Hepatic stellate cell (primary cell): ENCODE measurements at regions not wholly inside any gene's neighbourhood (a gene's known extent, or its start where the extent isn't known, plus 50 kb on each side); places are given as distances from the start of the nearest gene placed in this dataset.

Experiments
- DNase-seq: peaks from one replicate; pipeline ENCODE4 v3.0.0; 2011; ENCODE audit warnings: low spot score

DNA sequence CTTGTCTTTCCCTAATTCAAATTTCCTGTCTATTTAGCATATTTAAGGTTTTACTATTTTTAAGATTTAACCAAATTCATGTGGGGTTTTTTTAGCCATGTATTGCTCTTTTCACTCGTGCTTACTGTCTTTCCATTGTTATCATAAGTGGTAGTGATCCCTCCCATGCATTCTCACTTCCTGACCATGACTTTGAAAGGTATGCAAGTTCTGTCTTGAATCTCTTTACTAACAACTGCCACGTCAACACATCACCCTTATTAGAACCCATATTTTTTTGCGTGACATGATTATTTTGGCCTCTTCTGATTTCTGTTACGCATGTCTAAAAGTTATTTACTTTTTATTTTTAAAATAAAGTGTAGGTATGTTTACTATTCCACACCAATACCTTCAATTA lies 94.7 kb upstream of the CDH6 start:
- no peak for DNase-seq

DNA sequence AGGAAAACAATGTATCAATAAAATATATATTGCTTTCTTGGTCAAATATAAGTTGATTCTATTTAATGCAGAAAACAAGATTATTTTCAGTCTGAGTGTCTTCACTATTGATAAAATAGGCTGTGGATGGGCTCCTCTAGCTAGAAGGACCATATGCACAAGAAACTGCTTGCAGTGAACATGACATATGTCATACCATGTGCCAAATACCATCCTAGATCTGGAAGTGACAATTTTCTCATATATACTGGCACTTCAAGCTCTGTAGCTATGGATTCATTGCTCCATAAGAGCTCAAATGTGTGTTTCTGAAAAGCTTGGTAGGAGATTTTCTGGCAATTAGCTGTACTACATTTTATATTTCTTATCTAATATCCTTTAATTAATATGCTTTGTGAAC lies 95.6 kb upstream of the CDH6 start:
- DNase-seq = no peak

DNA sequence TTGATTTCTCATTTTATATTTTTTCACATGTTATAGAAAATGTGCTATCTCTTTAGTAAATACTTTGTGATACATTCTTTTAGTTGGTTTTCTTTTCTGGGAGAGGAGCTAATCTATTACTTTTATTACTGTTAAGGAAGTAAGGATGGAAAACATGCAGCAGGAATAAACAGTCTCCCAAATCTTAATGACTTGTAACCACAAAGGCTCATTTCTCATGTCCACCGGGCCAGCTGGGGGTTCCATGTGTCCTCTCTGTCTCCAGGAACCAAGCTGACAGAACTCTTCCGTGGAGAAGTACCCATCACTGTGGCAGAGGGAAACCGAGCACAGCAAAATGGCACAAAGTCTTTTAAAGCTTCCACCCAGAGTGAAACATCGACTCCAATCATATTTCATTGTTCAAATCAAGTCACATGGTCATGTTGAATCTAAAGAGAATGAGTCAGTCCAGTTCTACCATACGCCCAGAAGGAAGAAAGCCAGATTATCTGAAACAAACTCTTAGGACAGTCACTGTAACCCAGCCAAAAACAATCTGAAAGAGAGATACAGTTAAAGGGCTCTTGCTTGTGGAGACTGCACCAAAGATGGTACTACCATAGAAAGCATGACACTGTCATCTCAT lies 97.1 kb upstream of the CDH6 start:
- DNase-seq = peak; percentile 53

DNA sequence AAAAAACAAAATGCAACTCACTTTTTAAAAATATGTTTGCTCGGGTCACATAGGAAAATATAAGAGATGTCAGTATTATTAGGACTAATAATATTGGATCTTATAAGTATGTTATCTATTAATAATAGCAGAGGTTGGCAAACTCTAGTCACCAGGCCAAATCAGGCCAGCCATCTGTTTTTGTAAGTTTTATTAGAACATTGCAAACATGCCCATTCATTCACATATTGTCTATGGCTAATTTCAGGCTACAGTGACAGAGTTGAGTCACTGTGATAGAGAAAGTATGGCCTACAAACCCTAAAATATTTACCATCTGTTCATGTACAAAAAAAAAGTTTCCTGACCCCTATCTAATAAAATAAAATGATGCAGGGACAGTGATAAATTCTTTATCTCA lies 97.7 kb upstream of the CDH6 start:
- no peak for DNase-seq

DNA sequence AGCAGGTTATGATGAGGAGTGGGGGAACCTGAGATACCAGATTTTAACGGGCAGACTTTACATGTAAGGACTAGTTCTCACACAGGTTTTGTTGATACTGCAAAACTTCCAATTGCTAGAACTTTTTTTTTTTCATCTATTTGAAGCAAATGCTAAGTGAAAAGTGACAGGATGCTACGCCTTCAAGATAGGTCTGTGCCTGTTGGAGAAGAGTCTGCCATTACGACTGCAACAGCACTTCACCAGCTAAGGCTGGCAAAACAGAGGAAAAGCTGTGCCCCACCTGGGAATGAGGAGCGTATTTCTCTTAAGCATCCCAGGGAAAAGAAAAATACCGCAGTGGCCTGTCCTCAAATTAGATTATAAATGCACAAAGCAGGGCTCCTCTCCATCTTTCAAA lies 102.0 kb upstream of the CDH6 start:
- no peak for DNase-seq

DNA sequence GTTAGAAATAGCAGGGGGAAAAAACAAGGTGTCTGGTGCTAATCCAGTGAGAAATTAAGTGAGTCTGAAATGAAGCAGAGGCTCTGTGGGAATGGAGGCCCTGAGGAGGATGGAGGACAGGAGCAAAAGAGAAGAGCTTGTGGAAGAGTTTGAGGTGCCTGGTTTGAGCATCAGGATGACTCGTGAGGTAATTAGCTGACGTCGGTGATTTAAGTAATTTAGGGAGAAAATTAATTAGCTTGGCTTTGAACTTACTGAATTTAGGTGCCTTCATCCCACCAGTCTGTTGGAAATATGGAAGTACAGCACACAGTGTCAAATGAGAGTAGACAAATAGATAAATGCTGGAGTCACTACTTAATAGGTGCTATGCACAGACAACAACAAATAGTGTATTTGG lies 103.0 kb upstream of the CDH6 start:
- DNase-seq = no peak

DNA sequence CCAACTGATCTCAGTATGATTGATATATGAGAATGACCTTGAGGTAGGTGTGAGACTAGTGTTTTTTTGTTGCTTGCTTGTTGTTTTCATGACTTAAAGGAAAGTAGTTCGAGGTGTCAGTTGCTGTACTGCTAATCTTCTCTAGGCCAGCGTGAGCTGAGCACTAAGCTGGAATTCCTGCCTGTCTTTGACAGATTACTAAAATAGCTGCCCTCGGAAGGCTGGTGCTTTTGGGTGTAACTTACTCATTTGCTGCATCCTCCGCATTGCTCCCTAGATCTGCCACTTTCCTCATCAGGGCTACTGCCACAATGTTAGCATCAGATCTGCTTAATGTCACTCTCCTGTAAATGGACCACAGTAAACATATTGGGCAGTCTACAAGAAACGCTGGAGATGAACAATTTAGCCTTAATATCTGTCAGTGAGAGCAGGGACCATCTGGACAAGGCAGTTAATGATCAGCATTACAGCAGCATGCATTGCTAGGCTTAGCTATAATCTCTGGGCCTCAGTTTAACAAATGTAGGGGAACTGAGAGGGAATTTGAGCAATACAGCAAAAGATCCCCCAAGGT lies 106.6 kb upstream of the CDH6 start:
- DNase-seq = no peak

DNA sequence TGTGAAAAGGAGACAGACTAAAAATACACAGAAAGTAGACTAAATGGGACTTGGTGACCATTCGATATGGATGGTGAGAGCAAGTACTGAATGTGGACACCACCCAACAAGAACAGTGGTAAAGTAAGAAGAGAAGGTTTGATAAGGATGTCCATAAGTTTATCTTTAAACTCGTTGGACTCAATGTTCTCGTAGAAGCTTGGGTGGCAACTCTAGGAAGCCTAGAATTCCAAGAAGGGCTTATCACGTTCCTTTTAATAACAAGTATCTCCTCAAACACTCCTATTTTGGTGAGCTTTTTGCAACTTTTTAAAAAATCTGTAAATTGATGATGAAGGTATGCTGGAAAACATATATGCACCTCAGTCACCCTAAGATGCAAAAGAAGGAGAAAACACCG lies 108.6 kb upstream of the CDH6 start:
- no peak for DNase-seq

DNA sequence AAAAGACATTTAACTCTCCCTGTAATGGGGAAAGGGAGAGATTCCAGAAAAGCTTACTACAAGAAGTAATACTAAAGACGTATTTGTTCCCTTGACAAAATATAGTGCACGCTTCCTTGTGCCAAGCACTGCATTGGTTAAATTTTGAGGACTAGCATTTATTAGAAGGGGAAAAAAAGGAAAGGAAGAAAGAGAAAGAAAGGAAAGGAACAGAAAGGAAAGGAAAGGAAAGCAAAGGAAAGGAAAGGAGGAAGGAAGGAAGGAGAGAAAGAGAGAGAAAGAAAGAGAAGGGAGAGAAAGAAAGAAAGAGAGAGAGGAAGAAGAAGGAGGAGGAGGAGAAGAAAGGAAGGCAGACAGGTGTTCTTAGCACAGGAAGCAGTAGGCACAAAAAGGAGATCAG lies 110.1 kb upstream of the CDH6 start:
- DNase-seq = no peak

DNA sequence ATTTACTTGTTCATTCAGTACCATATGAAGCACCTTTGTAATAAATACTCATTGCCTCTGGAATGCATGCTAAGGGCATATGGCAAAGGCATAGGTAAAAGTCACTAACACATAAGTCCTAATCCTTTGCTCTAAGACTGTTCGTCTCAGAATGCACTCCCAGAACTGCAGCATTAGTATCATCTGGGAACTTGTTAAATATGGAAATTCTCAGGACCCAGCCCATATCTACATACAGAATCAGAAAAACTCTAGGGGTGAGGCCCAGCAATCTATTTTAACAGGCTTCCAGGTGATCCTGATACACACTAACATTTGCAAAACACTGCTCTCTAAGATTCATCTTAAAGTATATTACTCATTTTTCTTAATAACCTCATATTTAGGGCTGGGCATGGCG lies 113.8 kb upstream of the CDH6 start:
- no peak for DNase-seq

DNA sequence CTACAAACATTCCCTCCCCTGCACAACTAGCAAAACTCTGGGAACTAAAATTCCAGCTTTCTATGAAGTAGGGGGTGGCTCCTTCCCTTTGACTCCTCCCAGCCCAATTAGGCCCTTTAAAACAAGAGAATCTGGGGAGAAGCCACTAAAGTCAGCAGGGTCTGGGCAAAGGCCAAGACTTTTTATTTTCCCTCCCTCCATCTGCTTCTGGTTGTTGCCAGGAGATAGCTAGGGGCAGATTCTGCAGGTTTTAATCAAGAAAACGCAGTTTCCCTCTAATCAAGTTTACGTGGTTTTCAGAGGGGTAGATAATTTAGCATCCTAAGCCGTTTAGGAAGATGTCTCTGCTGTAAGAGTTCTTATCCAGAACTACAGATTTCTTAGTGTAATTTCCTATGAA lies 114.5 kb upstream of the CDH6 start:
- no peak for DNase-seq

DNA sequence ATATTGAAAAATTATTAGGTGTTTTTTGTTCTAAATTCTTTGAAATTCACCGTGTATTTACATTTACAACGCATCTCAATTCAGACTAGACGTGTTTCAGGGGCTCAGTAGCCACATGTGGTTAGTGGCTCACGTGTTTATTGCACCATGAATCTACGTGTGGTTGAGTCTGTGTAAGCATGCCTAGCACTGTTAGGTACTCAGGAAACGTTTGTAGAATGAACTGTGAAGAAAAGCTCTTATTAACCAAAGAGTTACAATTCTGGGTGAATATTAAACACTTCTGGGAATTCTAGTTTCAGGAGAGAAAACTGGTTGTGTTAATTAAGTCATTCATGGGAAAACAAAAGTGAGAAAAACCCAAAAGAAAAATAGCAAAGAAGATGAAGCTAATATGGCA lies 117.5 kb upstream of the CDH6 start:
- no peak for DNase-seq

DNA sequence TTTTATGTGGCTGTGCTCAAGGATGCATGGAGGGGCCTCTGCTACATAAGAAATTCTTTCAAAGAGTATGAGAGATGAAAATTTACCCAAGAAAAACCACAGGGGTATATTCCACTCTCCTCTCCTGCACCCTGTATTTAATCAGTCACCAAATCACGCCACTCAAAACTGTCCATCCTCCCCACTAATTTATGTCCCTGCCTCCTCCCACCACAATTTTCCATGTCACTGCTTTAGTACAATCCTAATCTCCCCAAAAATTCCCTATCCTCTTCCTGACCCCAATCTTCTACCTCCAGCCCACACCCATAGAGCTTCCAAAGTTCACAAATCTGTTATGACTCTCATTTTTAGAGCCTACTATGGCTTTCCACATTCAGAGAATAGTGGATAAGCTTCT lies 125.2 kb upstream of the CDH6 start:
- DNase-seq = no peak

DNA sequence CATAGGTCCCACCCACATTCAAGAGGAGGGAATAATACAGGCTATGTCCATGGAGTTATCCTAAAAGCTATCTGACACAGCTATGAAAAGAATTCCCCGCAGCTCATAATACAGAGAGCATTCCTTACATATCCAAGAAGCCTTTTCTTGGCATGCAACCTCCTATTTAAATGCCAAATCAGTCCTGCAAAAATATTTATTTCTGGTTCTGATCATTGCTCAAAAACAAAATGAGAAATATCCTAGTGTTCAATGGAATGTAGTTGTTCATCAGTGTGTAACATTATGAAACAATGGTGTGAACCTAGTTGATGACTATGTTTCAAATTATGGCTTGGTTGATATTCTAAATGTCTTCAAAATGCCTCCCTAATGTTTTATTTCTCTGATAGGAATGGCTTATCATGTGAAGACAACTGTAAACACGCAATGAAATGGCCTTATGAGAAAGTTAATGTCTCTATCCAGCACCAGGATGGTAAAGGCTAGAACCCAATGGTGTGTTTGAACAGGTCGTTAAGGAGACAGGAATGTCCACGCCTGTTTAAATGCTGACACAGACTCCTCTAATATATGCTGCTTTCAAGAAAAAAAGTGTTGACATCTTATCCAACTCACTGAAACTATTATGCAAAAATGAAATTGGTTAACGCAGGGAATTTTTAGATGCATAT lies 126.7 kb upstream of the CDH6 start:
- DNase-seq = peak; percentile 19

DNA sequence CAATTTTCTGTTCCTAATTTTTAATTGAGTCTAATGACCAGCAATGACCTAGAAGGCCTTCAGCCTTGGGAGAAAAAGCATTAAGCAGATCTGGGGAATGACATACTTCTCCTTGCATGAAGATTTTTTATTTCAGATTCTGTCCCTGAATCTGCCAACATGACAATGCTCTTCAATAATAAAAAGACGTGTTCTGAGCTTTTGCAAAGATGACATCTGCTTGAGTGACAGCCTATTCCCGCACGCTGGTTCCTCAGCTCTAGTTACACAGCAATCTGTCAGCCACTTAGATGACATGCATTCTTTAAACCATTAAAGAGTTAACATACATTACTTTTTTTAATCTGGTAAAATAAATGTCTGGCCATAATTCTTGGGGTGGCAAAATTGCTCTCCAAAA lies 129.3 kb upstream of the CDH6 start:
- DNase-seq = no peak

DNA sequence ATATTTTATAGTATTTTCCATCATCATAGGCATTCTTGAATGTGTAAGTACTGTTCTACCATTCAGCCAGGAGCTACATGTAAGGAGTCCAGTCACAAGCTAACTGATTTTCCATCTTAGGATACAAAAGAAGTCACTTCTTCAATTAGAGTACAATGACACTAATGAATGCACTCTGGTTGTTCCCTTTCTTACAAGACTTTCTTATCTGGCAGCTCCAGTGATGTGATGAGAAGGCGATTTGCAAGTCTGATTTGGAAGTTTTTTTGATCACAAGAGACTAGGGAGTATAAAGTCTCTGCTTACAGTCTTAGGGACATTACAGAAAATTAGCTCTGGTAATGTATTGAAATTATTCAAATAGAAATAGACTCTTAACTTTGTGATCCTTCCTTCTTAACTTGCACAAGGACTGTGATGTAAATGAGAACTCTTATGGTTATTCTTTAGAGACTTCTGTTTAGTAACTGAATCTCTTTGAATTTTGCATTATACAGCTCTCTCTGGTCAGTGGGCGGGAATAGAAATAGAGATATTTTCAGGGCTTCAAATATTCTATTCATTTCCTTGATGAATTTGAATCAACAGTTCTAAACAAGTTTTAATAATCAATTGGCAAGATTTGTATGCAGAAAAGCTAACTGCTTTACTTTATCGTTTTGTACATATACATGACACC lies 130.4 kb upstream of the CDH6 start:
- DNase-seq = no peak

DNA sequence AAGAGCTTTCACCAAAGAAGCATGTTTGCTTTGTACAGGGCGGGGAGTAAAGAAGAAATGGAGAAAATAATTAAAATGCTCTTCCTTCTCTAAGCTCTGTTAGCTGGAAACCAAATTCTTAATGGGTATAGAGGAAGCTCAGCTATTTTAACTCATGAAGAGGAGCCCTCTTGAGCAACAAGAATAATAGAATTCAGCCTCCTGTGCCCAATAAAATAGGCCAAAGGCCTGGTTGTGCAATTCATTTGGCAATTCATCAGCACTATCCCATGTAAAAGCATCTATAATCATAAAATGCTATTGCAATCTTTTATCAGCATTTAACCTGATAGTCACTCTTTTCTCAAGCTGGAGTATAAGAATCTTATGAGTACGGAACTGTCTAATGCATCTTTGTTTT lies 133.6 kb upstream of the CDH6 start:
- DNase-seq = no peak

DNA sequence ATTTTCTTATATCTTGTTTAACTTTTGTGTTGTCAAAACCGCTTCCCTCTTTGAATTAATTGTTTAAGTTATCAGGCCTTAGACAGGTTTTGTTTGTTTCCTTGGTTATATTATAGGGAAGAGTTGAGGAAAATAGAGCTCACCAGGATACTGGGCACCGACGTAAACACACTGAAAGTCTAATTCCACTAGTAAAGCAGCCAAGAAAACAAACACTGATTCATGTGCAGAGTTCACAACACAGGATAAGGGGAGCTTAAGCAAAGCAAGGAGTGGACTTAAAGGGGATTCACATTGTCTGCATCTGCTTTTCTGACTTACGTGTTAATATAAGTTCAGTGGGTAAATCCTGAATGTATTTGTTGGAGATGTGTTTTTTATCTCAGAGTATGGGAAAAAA lies 139.0 kb upstream of the CDH6 start:
- no peak for DNase-seq

DNA sequence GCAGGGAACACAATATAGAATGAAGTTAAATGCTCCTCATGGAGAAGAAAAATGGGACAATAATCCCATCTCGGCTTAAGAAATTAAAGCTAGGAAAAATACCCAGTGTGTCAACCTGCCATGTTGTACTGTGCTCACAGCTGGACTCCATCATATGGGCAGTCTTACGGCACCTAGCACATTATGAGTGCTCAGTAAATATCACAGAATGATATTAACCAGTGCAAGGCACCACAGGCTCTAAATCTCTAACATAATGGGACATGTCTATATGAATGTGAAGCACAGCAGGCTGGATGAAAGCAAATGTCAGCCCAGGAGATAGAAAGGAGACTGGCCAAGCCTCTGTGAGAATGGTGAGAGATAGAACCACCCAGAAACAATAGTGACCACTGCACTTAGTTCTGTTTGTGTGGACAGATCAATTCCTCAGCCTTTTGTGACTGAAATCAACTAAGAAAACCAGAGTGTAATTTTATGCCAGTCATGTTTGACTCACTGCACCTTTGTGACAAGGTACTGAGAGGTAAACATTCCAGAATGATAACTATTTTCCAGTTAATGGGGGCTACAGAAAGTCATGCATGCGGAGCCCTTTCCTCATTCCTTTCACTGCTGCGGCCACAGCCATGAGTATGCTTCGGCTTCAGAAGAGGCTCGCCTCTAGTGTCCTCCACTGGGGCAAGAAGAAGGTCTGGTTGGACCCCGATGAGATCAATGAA lies 140.4 kb upstream of the CDH6 start:
- no peak for DNase-seq

DNA sequence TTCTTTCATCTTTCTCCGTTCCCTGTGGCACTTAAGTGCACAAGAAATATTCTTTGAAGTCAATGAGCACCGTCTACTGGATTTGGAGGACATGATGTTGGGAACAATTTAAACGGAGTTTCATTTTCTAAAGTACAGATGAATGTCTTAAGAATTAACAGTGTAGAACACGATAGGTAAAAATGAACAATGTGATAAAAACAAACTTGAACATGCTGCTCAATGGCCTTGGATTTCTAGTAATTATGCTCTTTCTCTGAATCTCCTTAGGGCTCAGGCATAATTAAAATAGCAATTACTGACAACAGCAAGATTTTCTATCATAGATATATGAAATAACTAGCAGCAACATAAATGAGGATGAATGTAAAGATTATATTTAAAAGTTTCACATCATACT lies 142.2 kb upstream of the CDH6 start:
- DNase-seq = no peak

DNA sequence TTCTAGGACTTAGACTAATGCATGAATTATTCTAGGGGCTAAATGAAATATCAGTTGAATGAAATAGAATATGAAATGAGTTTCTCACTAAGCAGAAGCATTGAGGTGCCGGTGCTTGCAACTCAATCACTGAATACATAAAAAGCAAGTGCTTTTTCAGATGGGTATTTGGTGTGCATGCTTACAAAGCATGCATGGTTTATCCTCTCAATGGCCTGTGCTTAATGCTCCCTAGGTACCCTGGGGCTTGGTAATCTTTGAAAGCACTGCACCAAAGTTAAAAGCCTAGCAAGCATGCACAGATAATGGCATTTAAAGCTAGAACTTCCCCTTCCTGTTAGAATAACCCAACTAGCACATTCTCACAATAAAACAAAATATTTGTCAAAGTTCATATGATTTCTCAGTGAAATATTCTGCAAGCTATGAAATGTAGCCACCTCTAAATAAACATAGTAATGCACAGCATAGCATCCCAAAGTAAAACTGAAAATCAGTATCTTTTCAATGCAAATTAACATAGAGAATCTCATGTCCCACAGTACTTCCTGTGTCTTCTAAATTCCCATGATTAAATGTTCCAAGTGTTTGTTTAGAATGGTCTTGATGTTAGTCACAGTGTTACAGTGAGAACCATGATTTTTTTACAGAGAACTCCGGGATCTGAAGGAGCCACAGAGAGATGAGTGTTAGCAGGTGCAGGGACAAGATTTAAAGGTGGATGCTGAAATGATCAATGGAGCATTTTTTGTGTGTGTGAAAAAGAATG lies 143.4 kb upstream of the CDH6 start:
- peak; percentile 7 for DNase-seq

DNA sequence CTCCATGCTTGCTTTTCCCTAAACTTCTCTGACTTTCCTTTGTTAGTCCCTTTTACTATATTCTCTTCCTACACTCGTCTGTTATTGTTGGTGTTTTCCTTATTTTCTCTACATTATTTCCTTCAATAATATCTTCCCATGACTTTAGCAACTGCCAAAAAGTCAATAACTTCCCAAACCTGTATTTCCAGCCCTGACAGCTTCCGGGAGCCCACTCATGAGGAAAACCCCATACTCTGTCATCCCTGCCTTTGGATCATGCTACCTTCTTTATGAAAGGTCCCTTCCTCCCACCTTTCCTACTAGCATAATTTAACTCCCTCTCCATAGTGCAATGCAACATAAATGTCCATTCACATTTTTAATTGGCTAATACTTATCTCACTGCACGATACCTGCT lies 144.0 kb upstream of the CDH6 start:
- DNase-seq = no peak
